Sciatic nerve (tissue), 2 donors: ENCODE measurements at regions not wholly inside any gene's neighbourhood (a gene's known extent, or its start where the extent isn't known, plus 50 kb on each side); places are given as distances from the start of the nearest gene placed in this dataset.

Experiments used
- ATAC-seq: fragments of 200-7000 bp; cut with Tn5 transposase; one replicate; pipeline ENCODE4 v1.9.1; 2020; ENCODE audit warnings: mild to moderate bottlenecking, moderate library complexity
- DNase-seq: peaks from one replicate; pipeline ENCODE4 v3.0.0-alpha.2; 2020; ENCODE audit warnings: low spot score
- intact Hi-C: fragments of 100-400 bp; cut with DNase I; formaldehyde crosslinking; loops from one replicate; pipeline ENCODE4 v1.14.2; 2022
- donor health status: DM: no; HTN: no; CAD: no.
- donor health status: DM: no; HTN: no; CAD: no.

GRCh38 chr4:123749383-123749782 lies 352.8 kb downstream of the SPRY1 start:
- ATAC-seq = no peak
- DNase-seq = no peak
- intact Hi-C loops = no loop called here

GRCh38 chr4:123750044-123750443 lies 353.4 kb downstream of the SPRY1 start:
- ATAC-seq = no peak
- no peak for DNase-seq
- intact Hi-C loops = no loop called here

GRCh38 chr4:123755655-123756054 lies 359.1 kb downstream of the SPRY1 start:
- intact Hi-C loops = no loop called here
- no peak for ATAC-seq
- DNase-seq = no peak

GRCh38 chr4:123767806-123768205 lies 371.2 kb downstream of the SPRY1 start:
- intact Hi-C loops = no loop called here
- ATAC-seq (no peak), DNase-seq (no peak)

- ATAC-seq (no peak), DNase-seq (no peak)
- intact Hi-C loops = no loop called here
Observed at GRCh38 chr4:123770884-123771283, 374.3 kb downstream of the SPRY1 start.

GRCh38 chr4:123776267-123776666 lies 379.7 kb downstream of the SPRY1 start:
- no peak for ATAC-seq
- no peak for DNase-seq
- intact Hi-C loops = no loop called here

- intact Hi-C loops = no loop called here
- ATAC-seq = peak; percentile 84
- DNase-seq = no peak
Observed at GRCh38 chr4:123777373-123777772, 380.8 kb downstream of the SPRY1 start.

GRCh38 chr4:123783151-123783790 lies 386.7 kb downstream of the SPRY1 start:
- intact Hi-C loops = no loop called here
- DNase-seq = no peak
- no peak for ATAC-seq

- no peak for ATAC-seq
- intact Hi-C loops = loop anchor here (2.0 kb wide), 1 partner anchor 23 kb away; no protein-coding TSS in a partner anchor
- DNase-seq = no peak
Observed at GRCh38 chr4:123783921-123784320, 387.3 kb downstream of the SPRY1 start.

GRCh38 chr4:123784626-123785025 lies 388.0 kb downstream of the SPRY1 start:
- ATAC-seq (no peak), DNase-seq (no peak)
- intact Hi-C loops = loop anchor here (2.0 kb wide), 1 partner anchor 22 kb away; no protein-coding TSS in a partner anchor

- intact Hi-C loops = loop anchor here (2.0 kb wide), 1 partner anchor 21 kb away; no protein-coding TSS in a partner anchor
- peak; percentile 71 for DNase-seq
Observed at GRCh38 chr4:123785538-123785937, 388.9 kb downstream of the SPRY1 start.

GRCh38 chr4:123786163-123786915 lies 389.7 kb downstream of the SPRY1 start:
- intact Hi-C loops = no loop called here
- ATAC-seq = peak; percentile 36
- no peak for DNase-seq

More at GRCh38 chr4:123785538-123785937, 388.9 kb downstream of the SPRY1 start:
- peak; percentile 94 for ATAC-seq

GRCh38 chr4:123786920-123787319 lies 390.3 kb downstream of the SPRY1 start:
- ATAC-seq (peak; percentile 34), DNase-seq (peak; percentile 61)
- intact Hi-C loops = no loop called here

GRCh38 chr4:123787512-123788080 lies 391.0 kb downstream of the SPRY1 start:
- no peak for DNase-seq
- no peak for ATAC-seq
- intact Hi-C loops = no loop called here

GRCh38 chr4:123788577-123788976 lies 392.0 kb downstream of the SPRY1 start:
- ATAC-seq (no peak), DNase-seq (no peak)
- intact Hi-C loops = no loop called here

- no peak for DNase-seq
- no peak for ATAC-seq
- intact Hi-C loops = no loop called here
Observed at GRCh38 chr4:123790681-123791080, 394.1 kb downstream of the SPRY1 start.

- no peak for DNase-seq
- intact Hi-C loops = no loop called here
- peak; percentile 78 for ATAC-seq
Observed at GRCh38 chr4:123802082-123802645, 405.6 kb downstream of the SPRY1 start.

GRCh38 chr4:123802933-123803332 lies 406.3 kb downstream of the SPRY1 start:
- no peak for DNase-seq
- no peak for ATAC-seq
- intact Hi-C loops = no loop called here

GRCh38 chr4:123804196-123804721 lies 407.7 kb downstream of the SPRY1 start:
- no peak for DNase-seq
- intact Hi-C loops = no loop called here
- no peak for ATAC-seq
